H9 (cell line): ENCODE measurements at regions not wholly inside any gene's neighbourhood (a gene's known extent, or its start where the extent isn't known, plus 50 kb on each side); places are given as distances from the start of the nearest gene placed in this dataset.

Experiments
- DNase-seq: peaks from one replicate; pipeline ENCODE4 v3.0.0-alpha.2; 2017
- H2AFZ ChIP-seq: one replicate; pipeline ENCODE4 v1.6.1; 2013; ENCODE audit warnings: mild to moderate bottlenecking, low read length, control low read depth, moderate library complexity
- H2AK5ac ChIP-seq: 2 replicates; pipeline ENCODE4 v1.6.1; 2013; ENCODE audit warnings: low read length, control low read depth, mixed read lengths; ENCODE audit not compliant: insufficient read length
- H2BK120ac ChIP-seq: one replicate; pipeline ENCODE4 v1.6.1; 2013; ENCODE audit warnings: low read depth, mild to moderate bottlenecking, low read length, control low read depth, inconsistent platforms; ENCODE audit not compliant: poor library complexity, severe bottlenecking
- H2BK12ac ChIP-seq: 2 replicates; pipeline ENCODE4 v1.6.1; 2013; ENCODE audit warnings: low read length, control low read depth, mixed read lengths, low read depth; ENCODE audit not compliant: insufficient read length
- H2BK15ac ChIP-seq: 2 replicates; pipeline ENCODE4 v1.6.1; 2013; ENCODE audit warnings: low read depth, low read length, control low read depth
- H2BK20ac ChIP-seq: one replicate; pipeline ENCODE4 v1.6.1; 2013; ENCODE audit warnings: low read depth, mild to moderate bottlenecking, low read length, control low read depth, inconsistent platforms; ENCODE audit not compliant: poor library complexity, severe bottlenecking
- H2BK5ac ChIP-seq: 2 replicates; pipeline ENCODE4 v1.6.1; 2013; ENCODE audit warnings: low read length, control low read depth, mixed read lengths; ENCODE audit not compliant: insufficient read length
- H3K14ac ChIP-seq: 2 replicates; pipeline ENCODE4 v1.6.1; 2013; ENCODE audit warnings: low read length, control low read depth; ENCODE audit not compliant: insufficient read depth
- H3K18ac ChIP-seq: 2 replicates; pipeline ENCODE4 v1.6.1; 2013; ENCODE audit warnings: low read depth, mild to moderate bottlenecking, mixed read lengths, low read length, control low read depth; ENCODE audit not compliant: insufficient read length
- H3K23ac ChIP-seq: 2 replicates; pipeline ENCODE4 v1.6.1; 2013; ENCODE audit warnings: low read length, control low read depth, mixed read lengths, low read depth; ENCODE audit not compliant: insufficient read length
- H3K23me2 ChIP-seq: 2 replicates; pipeline ENCODE4 v1.6.1; 2013; ENCODE audit warnings: low read depth, mild to moderate bottlenecking, mixed read lengths, low read length, control low read depth; ENCODE audit not compliant: insufficient read length, poor library complexity, severe bottlenecking
- H3K27ac ChIP-seq: 2 replicates; pipeline ENCODE4 v1.5.1; 2013; ENCODE audit warnings: low read length, control low read depth, mixed read lengths, low read depth; ENCODE audit not compliant: insufficient read length
- H3K27me3 ChIP-seq: 2 replicates; pipeline ENCODE4 v1.6.1; 2013; ENCODE audit warnings: low read length, control low read depth, inconsistent platforms; ENCODE audit not compliant: insufficient read depth
- H3K4ac ChIP-seq: 2 replicates; pipeline ENCODE4 v1.6.1; 2013; ENCODE audit warnings: low read depth, mild to moderate bottlenecking, control low read depth, inconsistent platforms, low read length, moderate library complexity
- H3K4me1 ChIP-seq: 2 replicates; pipeline ENCODE4 v1.6.1; 2013; ENCODE audit warnings: low read length, control low read depth, inconsistent platforms; ENCODE audit not compliant: insufficient read depth
- H3K4me2 ChIP-seq: 2 replicates; pipeline ENCODE4 v1.6.1; 2013; ENCODE audit warnings: low read length, control low read depth, mixed read lengths; ENCODE audit not compliant: insufficient read length, insufficient read depth
- H3K56ac ChIP-seq: 2 replicates; pipeline ENCODE4 v1.6.1; 2013; ENCODE audit warnings: low read depth, mild to moderate bottlenecking, mixed read lengths, low read length, control low read depth; ENCODE audit not compliant: insufficient read length
- H3K79me1 ChIP-seq: 2 replicates; pipeline ENCODE4 v1.6.1; 2013; ENCODE audit warnings: low read depth, mild to moderate bottlenecking, moderate library complexity, low read length, control low read depth, inconsistent platforms; ENCODE audit not compliant: insufficient read depth, poor library complexity, severe bottlenecking
- H3K79me2 ChIP-seq: 2 replicates; pipeline ENCODE4 v1.6.1; 2013; ENCODE audit warnings: low read length, control low read depth, inconsistent platforms; ENCODE audit not compliant: insufficient read depth
- H3K9ac ChIP-seq: 2 replicates; pipeline ENCODE4 v1.6.1; 2013; ENCODE audit warnings: low read length, control low read depth, mixed read lengths; ENCODE audit not compliant: insufficient read length; ENCODE audit errors: extremely low read depth
- H3K9me3 ChIP-seq: one replicate; pipeline ENCODE4 v1.6.1; 2013; ENCODE audit warnings: low read depth, low read length, inconsistent platforms; ENCODE audit not compliant: control insufficient read depth
- H3T11ph ChIP-seq: one replicate; pipeline ENCODE4 v1.6.1; 2013; ENCODE audit warnings: mild to moderate bottlenecking, low read length, control low read depth, inconsistent platforms
- H4K20me1 ChIP-seq: one replicate; pipeline ENCODE4 v1.6.1; 2013; ENCODE audit not compliant: control insufficient read depth, insufficient read length, insufficient read depth
- H4K5ac ChIP-seq: 2 replicates; pipeline ENCODE4 v1.6.1; 2013; ENCODE audit warnings: low read depth, mild to moderate bottlenecking, mixed read lengths, low read length, control low read depth; ENCODE audit not compliant: insufficient read length
- H4K8ac ChIP-seq: replicated peaks from 2 replicates; pipeline ENCODE4 v1.6.1; 2013; ENCODE audit warnings: low read length, control low read depth, mixed read lengths, low read depth; ENCODE audit not compliant: insufficient read length
- H4K91ac ChIP-seq: 2 replicates; pipeline ENCODE4 v1.6.1; 2013; ENCODE audit warnings: low read depth, mild to moderate bottlenecking, moderate library complexity, mixed read lengths, low read length, control low read depth; ENCODE audit not compliant: insufficient read length
- H3K27ac Mint-ChIP-seq, 3 experiments: 2 replicates in 2 of 3; 3 replicates in 1 of 3; pipeline ENCODE4 v1.8.0; 2020 to 2021; ENCODE audit warnings: mixed read lengths in 3 of 3, mild to moderate bottlenecking in 1 of 3, moderate library complexity in 1 of 3
- H3K27me3 Mint-ChIP-seq: 2 replicates; pipeline ENCODE4 v1.8.0; 2021; ENCODE audit warnings: low read depth, mild to moderate bottlenecking, moderate library complexity, mixed read lengths
- H3K36me3 Mint-ChIP-seq, 3 experiments: 2 replicates in 2 of 3; 3 replicates in 1 of 3; pipeline ENCODE4 v1.8.0; 2020 to 2021; ENCODE audit warnings: low read depth in 3 of 3, mixed read lengths in 3 of 3; ENCODE audit not compliant: insufficient read depth in 1 of 3
- H3K4me1 Mint-ChIP-seq, 2 experiments: 2 replicates each; pipeline ENCODE4 v1.8.0; 2020; ENCODE audit warnings: mixed read lengths in 2 of 2
- H3K4me3 Mint-ChIP-seq, 2 experiments: 2 replicates in 1 of 2; 3 replicates in 1 of 2; pipeline ENCODE4 v1.8.0; 2020 to 2021; ENCODE audit warnings: mild to moderate bottlenecking in 2 of 2, mixed read lengths in 2 of 2, moderate library complexity in 1 of 2
- H3K9me3 Mint-ChIP-seq, 2 experiments: 2 replicates in 1 of 2; 3 replicates in 1 of 2; pipeline ENCODE4 v1.8.0; 2020; ENCODE audit warnings: mild to moderate bottlenecking in 2 of 2, mixed read lengths in 2 of 2, moderate library complexity in 1 of 2
- CTCF ChIP-seq: fragments of 200-600 bp; sonication (generic); conservative IDR thresholded peaks from 3 replicates; pipeline ENCODE4 v1.8.0; 2021; ENCODE audit warnings: antibody characterized with exemption, mild to moderate bottlenecking
- WGBS: extraction: QIAGEN DNeasy Blood & Tissue Kit; methylation state at CpG from one replicate; pipeline ENCODE4 v1.1.7; 2013; ENCODE audit warnings: missing lambda C conversion rate, low lambda C conversion rate, mixed read lengths; ENCODE audit not compliant: insufficient read length; ENCODE audit errors: extremely low coverage; 5-methylcytosine and 5-hydroxymethylcytosine counted together

GRCh38 chr15:31489801-31490646 is 163.4 kb downstream of the KLF13 start:
- no peak overlapping the region for H2BK120ac ChIP-seq
- H3K79me2 ChIP-seq, result no peaks in the 10 kb centered on the region
- H3K79me1 ChIP-seq, result no peaks in the 10 kb centered on the region
- DNase-seq, result peak; percentile 58
- H3K4ac ChIP-seq, result no peak overlapping the region
- Mint-ChIP-seq H3K9me3 (peaks cover 9 to 17% of the 10 kb centered on the region in 2 experiments), H3K36me3 (peaks cover 4 to 9% (median 8%) of the 10 kb centered on the region in 3 experiments; a peak in 4 of 7 replicates), H3K27ac (no peak overlapping the region), H3K4me3 (no peak overlapping the region), H3K27me3 (peaks cover 12% of the 10 kb centered on the region), H3K4me1 (peaks cover 2 to 12% of the 10 kb centered on the region in 2 experiments)
- no peaks in the 10 kb centered on the region for H3K23me2 ChIP-seq
- whole genome bisulfite sequencing, result no CpG with 5 or more reads among the region's 12 CpGs
- H4K8ac ChIP-seq, result no peak overlapping the region
- peaks cover under 1% of the 10 kb centered on the region for H4K20me1 ChIP-seq
- no peak overlapping the region for H3K9ac ChIP-seq
- no peak overlapping the region for H2BK20ac ChIP-seq
- no peak overlapping the region for H2AK5ac ChIP-seq
- H2BK12ac ChIP-seq, result no peak overlapping the region
- H3K9me3 ChIP-seq, result no peaks in the 10 kb centered on the region
- H2BK15ac ChIP-seq, result no peak overlapping the region
- H3K23ac ChIP-seq, result no peak overlapping the region
- no peak overlapping the region for H3K18ac ChIP-seq
- no peak overlapping the region for H3K4me2 ChIP-seq
- peaks cover 2% of the 10 kb centered on the region; the same call in 1 of the 2 replicates for H3K27me3 ChIP-seq
- H3K56ac ChIP-seq, result no peak overlapping the region
- no peak overlapping the region for H3K27ac ChIP-seq
- H2BK5ac ChIP-seq, result no peak overlapping the region
- H2AFZ ChIP-seq, result no peak overlapping the region
- H4K5ac ChIP-seq, result no peak overlapping the region
- H3T11ph ChIP-seq, result no peak overlapping the region
- H3K14ac ChIP-seq, result no peak overlapping the region
- no peaks in the 10 kb centered on the region for H3K4me1 ChIP-seq
- peak; percentile 88 for TF ChIP-seq CTCF
- H4K91ac ChIP-seq, result no peak overlapping the region
